ENCODE measurements at regions not wholly inside any gene's neighbourhood (a gene's known extent, or its start where the extent isn't known, plus 50 kb on each side); places are given as distances from the start of the nearest gene placed in this dataset. TPM values are rescaled to one million over a fixed set of nuclear protein-coding genes. Genes with fewer than 3 reads are reported as not detected.

GRCh38 chr12:20314328-20314727 is 54.0 kb upstream of the PDE3A start:
- no CpG with 5 or more reads among the region's 2 CpGs for WGBS (ENCODE audit: insufficient coverage)
- Mint-ChIP-seq H3K4me3 (no peak overlapping the region), H3K27me3 (ENCODE audit: low read depth in 3 of 3) (no peaks in the 10 kb centered on the region), H3K27ac (no peak overlapping the region), H3K36me3 (no peaks in the 10 kb centered on the region), H3K9me3 (peaks cover 0 to 6% (median 2%) of the 10 kb centered on the region in 7 donors), H3K4me1 (no peaks in the 10 kb centered on the region)
- Histone ChIP-seq H3K79me2 (ENCODE audit: insufficient read depth, low read length) (no peaks in the 10 kb centered on the region), H2AFZ (ENCODE audit: insufficient read depth, low read depth, low read length, poor library complexity, severe bottlenecking) (no peak overlapping the region), H4K20me1 (ENCODE audit: insufficient read depth, low read length) (no peaks in the 10 kb centered on the region), H3K4me2 (replicated peaks; ENCODE audit: extremely low read depth, low read length, poor library complexity, severe bottlenecking) (no peak overlapping the region), H3K27me3 (ENCODE audit: control insufficient read depth in 2 of 2, insufficient read depth in 2 of 2, low read length in 2 of 2) (no peaks in the 10 kb centered on the region), H3K4me3 (replicated peaks in 1 of 3; ENCODE audit: low read depth in 2 of 3, low read length in 3 of 3) (no peak overlapping the region), H3K27ac (ENCODE audit: low read depth in 1 of 2, low read length in 2 of 2) (no peak overlapping the region), H3K4me1 (ENCODE audit: control insufficient read depth in 1 of 2, insufficient read depth in 2 of 2, low read length in 2 of 2) (no peaks in the 10 kb centered on the region), H3K9ac (ENCODE audit: insufficient read depth, low read length, poor library complexity, severe bottlenecking) (no peak overlapping the region), H3K9me3 (replicated peaks in 1 of 2; ENCODE audit: control insufficient read depth in 1 of 2, insufficient read depth in 1 of 2, low read length in 2 of 2) (no peaks in the 10 kb centered on the region), H3K36me3 (replicated peaks in 1 of 2; ENCODE audit: control insufficient read depth in 1 of 2, insufficient read depth in 2 of 2, low read length in 2 of 2) (no peaks in the 10 kb centered on the region)
- no peak for DNase-seq
- intact Hi-C loops (cut with micrococcal nuclease), result no loop called here
- TF ChIP-seq CTCF (IDR thresholded peaks at IDR 0.05), result no peak

GRCh38 chr12:20317554-20317953 is 50.8 kb upstream of the PDE3A start:
- H2AFZ ChIP-seq (ENCODE audit: insufficient read depth, low read depth, low read length, poor library complexity, severe bottlenecking), result no peak overlapping the region
- no peaks in the 10 kb centered on the region for H3K79me2 ChIP-seq (ENCODE audit: insufficient read depth, low read length)
- DNase-seq, result no peak
- Mint-ChIP-seq H3K4me3 (no peak overlapping the region), H3K4me1 (no peaks in the 10 kb centered on the region), H3K27ac (no peak overlapping the region), H3K36me3 (no peaks in the 10 kb centered on the region), H3K27me3 (ENCODE audit: low read depth in 3 of 3) (no peaks in the 10 kb centered on the region), H3K9me3 (peaks cover 0 to 6% (median 0%) of the 10 kb centered on the region in 7 donors)
- H3K4me1 ChIP-seq (ENCODE audit: control insufficient read depth in 1 of 2, insufficient read depth in 2 of 2, low read length in 2 of 2), result no peaks in the 10 kb centered on the region
- WGBS (ENCODE audit: insufficient coverage), result 100% methylated on average over 2 of the region's 4 CpGs
- H3K9me3 ChIP-seq (replicated peaks in 1 of 2; ENCODE audit: control insufficient read depth in 1 of 2, insufficient read depth in 1 of 2, low read length in 2 of 2), result no peaks in the 10 kb centered on the region
- intact Hi-C loops (cut with micrococcal nuclease), result no loop called here
- no peak overlapping the region for H3K4me3 ChIP-seq (replicated peaks in 1 of 3; ENCODE audit: low read depth in 2 of 3, low read length in 3 of 3)
- TF ChIP-seq CTCF (IDR thresholded peaks at IDR 0.05), result no peak
- H4K20me1 ChIP-seq (ENCODE audit: insufficient read depth, low read length), result no peaks in the 10 kb centered on the region
- H3K27me3 ChIP-seq (ENCODE audit: control insufficient read depth in 2 of 2, insufficient read depth in 2 of 2, low read length in 2 of 2), result no peaks in the 10 kb centered on the region
- no peak overlapping the region for H3K27ac ChIP-seq (ENCODE audit: low read depth in 1 of 2, low read length in 2 of 2)
- H3K9ac ChIP-seq (ENCODE audit: insufficient read depth, low read length, poor library complexity, severe bottlenecking), result no peak overlapping the region
- H3K4me2 ChIP-seq (replicated peaks; ENCODE audit: extremely low read depth, low read length, poor library complexity, severe bottlenecking), result no peak overlapping the region
- H3K36me3 ChIP-seq (replicated peaks in 1 of 2; ENCODE audit: control insufficient read depth in 1 of 2, insufficient read depth in 2 of 2, low read length in 2 of 2), result no peaks in the 10 kb centered on the region

Small RNA genes in the stretch of these regions (small RNA-seq; reads per million reads assigned to genes)
- not detected for gene RNU1-146P (ENCODE audit: insufficient read length, low read depth)
